ENCODE measurements at regions not wholly inside any gene's neighbourhood (a gene's known extent, or its start where the extent isn't known, plus 50 kb on each side); places are given as distances from the start of the nearest gene placed in this dataset.

DNA sequence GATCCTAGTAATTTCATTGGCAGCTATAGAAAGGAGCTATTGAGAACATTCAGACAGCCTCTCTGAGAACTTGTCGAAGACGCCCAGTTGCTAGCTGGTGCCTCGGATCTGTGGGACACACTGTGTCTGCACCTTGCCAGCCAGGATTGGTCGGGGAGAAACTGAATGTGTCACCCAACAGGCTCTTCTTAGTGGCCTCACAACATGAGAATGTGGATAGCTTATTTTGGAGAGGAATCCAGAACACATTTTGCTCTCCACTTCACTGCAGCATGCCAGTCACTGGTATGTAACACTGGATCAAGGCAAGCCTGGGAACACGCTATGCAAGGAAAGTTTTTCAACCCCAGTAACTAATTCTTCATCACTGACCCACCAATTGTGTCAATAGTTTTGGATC is 89.5 kb upstream of the TRPC3 start:
- intact Hi-C loops (cut with DNase I): no loop called here
- 50 to 60% methylated on average over 5 of the region's 5 CpGs for whole genome bisulfite sequencing, 2 donors
- TF ChIP-seq, protein P1, sequence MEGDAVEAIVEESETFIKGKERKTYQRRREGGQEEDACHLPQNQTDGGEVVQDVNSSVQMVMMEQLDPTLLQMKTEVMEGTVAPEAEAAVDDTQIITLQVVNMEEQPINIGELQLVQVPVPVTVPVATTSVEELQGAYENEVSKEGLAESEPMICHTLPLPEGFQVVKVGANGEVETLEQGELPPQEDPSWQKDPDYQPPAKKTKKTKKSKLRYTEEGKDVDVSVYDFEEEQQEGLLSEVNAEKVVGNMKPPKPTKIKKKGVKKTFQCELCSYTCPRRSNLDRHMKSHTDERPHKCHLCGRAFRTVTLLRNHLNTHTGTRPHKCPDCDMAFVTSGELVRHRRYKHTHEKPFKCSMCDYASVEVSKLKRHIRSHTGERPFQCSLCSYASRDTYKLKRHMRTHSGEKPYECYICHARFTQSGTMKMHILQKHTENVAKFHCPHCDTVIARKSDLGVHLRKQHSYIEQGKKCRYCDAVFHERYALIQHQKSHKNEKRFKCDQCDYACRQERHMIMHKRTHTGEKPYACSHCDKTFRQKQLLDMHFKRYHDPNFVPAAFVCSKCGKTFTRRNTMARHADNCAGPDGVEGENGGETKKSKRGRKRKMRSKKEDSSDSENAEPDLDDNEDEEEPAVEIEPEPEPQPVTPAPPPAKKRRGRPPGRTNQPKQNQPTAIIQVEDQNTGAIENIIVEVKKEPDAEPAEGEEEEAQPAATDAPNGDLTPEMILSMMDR (IDR thresholded peaks at IDR 0.05): no peak
- no peak for TF ChIP-seq POLR2A (IDR thresholded peaks at IDR 0.05)
- Histone ChIP-seq H3K4me3 (no peak overlapping the region), H3K27me3 (no peaks in the 10 kb centered on the region), H3K9me3 (no peaks in the 10 kb centered on the region), H3K27ac (no peak overlapping the region), H3K4me1 (no peaks in the 10 kb centered on the region), H3K36me3 (no peaks in the 10 kb centered on the region)
- DNase-seq: no peak

DNA sequence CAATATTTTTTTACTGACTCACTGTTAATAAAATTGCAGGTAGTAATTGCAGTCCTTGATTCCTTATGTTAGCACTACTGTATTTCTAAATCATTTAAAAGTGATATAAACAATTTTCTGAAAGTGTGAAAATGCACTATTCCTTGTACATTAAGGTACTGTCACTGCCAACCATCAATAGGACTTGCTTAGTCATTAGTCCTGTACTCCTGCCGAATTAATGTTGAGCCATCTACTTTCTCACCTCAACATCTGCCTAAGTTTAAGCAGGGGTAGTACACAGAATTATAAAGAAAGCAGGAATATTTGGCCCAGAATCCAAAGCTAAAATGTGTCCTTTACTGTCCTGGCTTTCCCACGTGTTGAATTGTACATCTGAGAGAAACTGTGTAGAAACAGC is 87.0 kb upstream of the TRPC3 start:
- no peaks in the 10 kb centered on the region for H3K27me3 ChIP-seq
- no peaks in the 10 kb centered on the region for H3K36me3 ChIP-seq
- no peak for DNase-seq
- H3K4me3 ChIP-seq: no peak overlapping the region
- H3K27ac ChIP-seq: no peak overlapping the region
- 0 to 9% methylated on average over 2 of the region's 2 CpGs for WGBS, 2 donors
- no peaks in the 10 kb centered on the region for H3K4me1 ChIP-seq
- H3K9me3 ChIP-seq: no peaks in the 10 kb centered on the region
- intact Hi-C loops (cut with DNase I): no loop called here
- TF ChIP-seq, protein P1 (IDR thresholded peaks at IDR 0.05): no peak
- no peak for TF ChIP-seq POLR2A (IDR thresholded peaks at IDR 0.05)

DNA sequence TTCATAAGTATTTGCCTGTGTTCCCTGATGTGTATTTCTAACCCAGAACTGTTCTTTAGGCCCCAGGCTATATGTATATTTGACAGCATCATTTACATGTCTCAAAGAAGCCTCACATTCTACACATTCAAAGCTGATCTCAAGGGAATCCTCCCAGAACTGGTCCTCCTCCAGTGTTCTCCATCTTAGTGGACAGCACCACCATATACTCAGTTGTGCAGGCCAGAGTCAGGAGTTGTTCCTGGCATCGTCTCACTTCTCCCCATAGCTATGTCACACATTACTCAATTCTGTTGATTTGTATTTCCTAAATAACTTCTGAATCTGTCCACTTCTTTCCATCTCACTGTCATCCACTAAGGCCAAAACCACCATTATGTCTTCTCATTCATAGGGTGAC is 82.8 kb upstream of the TRPC3 start:
- TF ChIP-seq POLR2A (IDR thresholded peaks at IDR 0.05): no peak
- TF ChIP-seq, protein P1 (IDR thresholded peaks at IDR 0.05): no peak
- Histone ChIP-seq H3K4me1 (no peaks in the 10 kb centered on the region), H3K36me3 (no peaks in the 10 kb centered on the region), H3K9me3 (no peaks in the 10 kb centered on the region), H3K4me3 (no peak overlapping the region), H3K27me3 (no peaks in the 10 kb centered on the region), H3K27ac (no peak overlapping the region)
- no peak for DNase-seq
- intact Hi-C loops (cut with DNase I): no loop called here
- whole genome bisulfite sequencing, 2 donors: 64 to 65% methylated on average over 1 of the region's 1 CpG

DNA sequence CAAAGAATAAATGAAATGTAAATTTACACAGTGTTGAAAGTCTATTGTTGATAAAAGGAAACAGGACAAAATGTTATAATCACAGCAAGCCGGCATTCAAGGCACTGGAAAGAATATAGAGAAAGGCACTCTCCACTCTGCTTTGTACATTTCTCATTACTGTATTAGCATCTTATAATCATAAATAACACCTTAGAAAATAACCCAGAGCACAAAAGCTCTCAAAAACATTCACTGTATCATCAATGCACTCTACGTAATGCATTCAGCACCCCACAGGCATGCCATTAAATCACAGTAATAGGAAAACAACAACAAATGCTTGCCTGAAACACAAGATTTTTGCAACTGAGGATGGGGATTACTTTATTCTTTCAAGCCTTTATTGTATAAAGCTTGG is 75.3 kb upstream of the TRPC3 start:
- intact Hi-C loops (cut with DNase I): no loop called here
- no peak for DNase-seq
- H3K36me3 ChIP-seq: no peaks in the 10 kb centered on the region
- WGBS, 2 donors: 67 to 69% methylated on average over 2 of the region's 2 CpGs
- H3K27me3 ChIP-seq: no peaks in the 10 kb centered on the region
- no peaks in the 10 kb centered on the region for H3K4me1 ChIP-seq
- no peaks in the 10 kb centered on the region for H3K9me3 ChIP-seq
- TF ChIP-seq POLR2A (IDR thresholded peaks at IDR 0.05): no peak
- TF ChIP-seq, protein P1 (IDR thresholded peaks at IDR 0.05): no peak
- no peak overlapping the region for H3K4me3 ChIP-seq
- H3K27ac ChIP-seq: no peak overlapping the region

DNA sequence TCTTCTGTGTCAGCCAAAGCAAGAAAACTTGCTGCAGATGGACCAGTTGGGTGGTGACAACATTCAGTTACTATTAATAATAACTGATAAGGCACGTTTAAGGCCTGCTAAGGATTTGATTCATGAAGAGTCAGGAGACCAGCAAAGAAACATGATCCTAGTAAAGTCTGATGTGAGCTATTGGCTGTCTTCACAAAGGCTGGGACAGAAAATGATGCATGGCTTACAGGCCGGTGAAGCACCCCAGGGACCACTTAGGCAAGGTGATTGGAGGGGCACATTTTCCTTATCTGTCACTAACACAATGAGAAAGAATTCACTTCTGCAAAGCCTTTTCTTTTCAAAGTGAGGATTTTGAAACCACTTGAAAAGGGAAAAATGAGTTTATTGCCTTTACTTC is 65.4 kb upstream of the TRPC3 start:
- intact Hi-C loops (cut with DNase I): no loop called here
- no peak overlapping the region for H3K27ac ChIP-seq
- no peaks in the 10 kb centered on the region for H3K36me3 ChIP-seq
- TF ChIP-seq, protein P1 (IDR thresholded peaks at IDR 0.05): no peak
- no peak for TF ChIP-seq POLR2A (IDR thresholded peaks at IDR 0.05)
- no peak for DNase-seq
- no peaks in the 10 kb centered on the region for H3K4me1 ChIP-seq
- WGBS, 2 donors: 14 to 29% methylated on average over 2 of the region's 2 CpGs
- H3K27me3 ChIP-seq: no peaks in the 10 kb centered on the region
- H3K9me3 ChIP-seq: no peaks in the 10 kb centered on the region
- H3K4me3 ChIP-seq: no peak overlapping the region

Data from esophagus squamous epithelium (tissue), 5 donors.